HL-60 (cell line): ENCODE measurements at regions not wholly inside any gene's neighbourhood (a gene's known extent, or its start where the extent isn't known, plus 50 kb on each side); places are given as distances from the start of the nearest gene placed in this dataset.

Experiments used
- DNase-seq, 2 experiments: peaks; one replicate each; pipeline ENCODE4 v3.0.0-alpha.2; 2010 to 2020; ENCODE audit warnings: low read depth in 1 of 2, low spot score in 1 of 2
- H3K27ac ChIP-seq: fragments of 250-450 bp; sonication (Bioruptor Pico); replicated peaks from 2 replicates; pipeline ENCODE4 v1.5.1; 2020; ENCODE audit warnings: mild to moderate bottlenecking, moderate library complexity
- H3K27me3 ChIP-seq: fragments of 250-450 bp; sonication (Bioruptor Pico); 2 replicates; pipeline ENCODE4 v1.5.1; 2021; ENCODE audit warnings: mild to moderate bottlenecking, moderate library complexity; ENCODE audit not compliant: insufficient read depth, poor library complexity, severe bottlenecking
- H3K4me3 ChIP-seq: replicated peaks from 2 replicates; pipeline ENCODE4 v1.5.1; 2011; ENCODE audit warnings: mild to moderate bottlenecking, control low read depth, low read length; ENCODE audit not compliant: insufficient read depth
- CTCF ChIP-seq: IDR thresholded peaks from one replicate; pipeline ENCODE4 v1.5.1; 2011; ENCODE audit warnings: low read length, control low read depth, inconsistent platforms; ENCODE audit not compliant: insufficient read depth
- GABPA ChIP-seq: IDR thresholded peaks from 2 replicates; pipeline ENCODE4 v1.6.1; 2012; ENCODE audit warnings: low read depth
- POLR2AphosphoS5 ChIP-seq: IDR thresholded peaks from 2 replicates; pipeline ENCODE4 v1.6.1; 2012; ENCODE audit warnings: low read depth
- REST ChIP-seq: IDR thresholded peaks from 2 replicates; pipeline ENCODE4 v1.6.1; 2012; ENCODE audit warnings: low read depth; ENCODE audit not compliant: insufficient replicate concordance
- SPI1 ChIP-seq: IDR thresholded peaks from 2 replicates; pipeline ENCODE4 v1.6.1; 2012; ENCODE audit warnings: low read depth, mild to moderate bottlenecking, borderline replicate concordance

- Histone ChIP-seq H3K4me3 (no peak overlapping the region), H3K27me3 (no peaks in the 10 kb centered on the region), H3K27ac (no peak overlapping the region)
- no peak for DNase-seq
- no peak for TF ChIP-seq POLR2AphosphoS5
- TF ChIP-seq REST, result no peak
- no peak for TF ChIP-seq GABPA
- TF ChIP-seq SPI1, result no peak
- no peak for TF ChIP-seq CTCF
Observed at GRCh38 chr5:166262395-166262794, 2029.0 kb upstream of the WWC1 start.

- H3K4me3 ChIP-seq, result no peak overlapping the region
- no peaks in the 10 kb centered on the region for H3K27me3 ChIP-seq
- H3K27ac ChIP-seq, result no peak overlapping the region
- no peak for DNase-seq
- TF ChIP-seq GABPA, result no peak
- TF ChIP-seq CTCF, result no peak
- TF ChIP-seq POLR2AphosphoS5, result no peak
- TF ChIP-seq SPI1, result no peak
- TF ChIP-seq REST, result no peak
Observed at GRCh38 chr5:166267907-166268306, 2023.5 kb upstream of the WWC1 start.

GRCh38 chr5:166270712-166271111 lies 2020.7 kb upstream of the WWC1 start:
- Histone ChIP-seq H3K4me3 (no peak overlapping the region), H3K27ac (no peak overlapping the region), H3K27me3 (no peaks in the 10 kb centered on the region)
- DNase-seq, result no peak
- TF ChIP-seq CTCF (no peak), REST (no peak), POLR2AphosphoS5 (no peak), SPI1 (no peak), GABPA (no peak)
